GM19043 (cell line): ENCODE measurements at regions not wholly inside any gene's neighbourhood (a gene's known extent, or its start where the extent isn't known, plus 50 kb on each side); places are given as distances from the start of the nearest gene placed in this dataset.
"Not testable (repeated sequence)": the region's sequence is repeated elsewhere in the genome, so short reads cannot be mapped to it uniquely, and the experiment has no call there.

Experiments used
- ATAC-seq: cut with Tn5 transposase; IDR thresholded peaks from one replicate; pipeline ENCODE4 v1.9.1; 2021; ENCODE audit warnings: low read depth; ENCODE audit not compliant: unreplicated experiment

DNA sequence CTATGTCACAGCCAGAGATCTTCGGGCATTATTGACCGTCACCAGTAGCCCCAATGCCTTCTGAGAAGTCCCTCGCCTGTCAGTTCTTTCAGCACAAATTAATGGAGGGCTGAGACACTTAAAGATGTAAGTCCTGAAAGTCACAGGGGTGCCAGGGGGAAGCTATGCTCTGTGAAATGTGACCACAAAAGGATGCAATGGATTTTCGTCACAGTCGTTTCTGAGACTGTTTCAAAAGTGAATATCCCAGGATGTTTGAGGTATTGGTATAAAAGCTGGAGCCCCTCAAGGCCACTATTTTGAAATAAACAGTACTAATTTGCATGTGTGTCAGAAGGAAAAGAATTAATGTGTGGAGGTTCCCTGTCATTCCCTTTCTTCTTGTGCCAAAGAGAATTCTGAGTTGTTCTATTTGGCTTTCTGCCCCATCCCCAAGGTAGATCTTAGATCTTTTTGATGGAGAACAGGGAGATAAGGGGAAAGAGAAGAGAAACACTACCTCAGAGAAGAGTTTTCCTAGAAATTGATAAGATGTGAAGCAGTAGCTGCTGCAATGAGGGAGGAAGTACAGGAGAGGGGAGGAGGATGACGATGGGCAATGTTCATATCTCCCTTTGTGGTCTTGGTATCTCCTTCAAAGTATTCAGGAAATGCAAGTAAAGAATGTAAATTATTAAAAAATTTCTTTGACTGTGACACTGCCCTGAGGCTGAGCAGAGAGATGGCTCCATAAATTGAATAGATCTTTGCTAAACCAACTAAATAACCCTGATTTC is 101.8 kb upstream of the NAP1L1 start:
- ATAC-seq, result no peak

DNA sequence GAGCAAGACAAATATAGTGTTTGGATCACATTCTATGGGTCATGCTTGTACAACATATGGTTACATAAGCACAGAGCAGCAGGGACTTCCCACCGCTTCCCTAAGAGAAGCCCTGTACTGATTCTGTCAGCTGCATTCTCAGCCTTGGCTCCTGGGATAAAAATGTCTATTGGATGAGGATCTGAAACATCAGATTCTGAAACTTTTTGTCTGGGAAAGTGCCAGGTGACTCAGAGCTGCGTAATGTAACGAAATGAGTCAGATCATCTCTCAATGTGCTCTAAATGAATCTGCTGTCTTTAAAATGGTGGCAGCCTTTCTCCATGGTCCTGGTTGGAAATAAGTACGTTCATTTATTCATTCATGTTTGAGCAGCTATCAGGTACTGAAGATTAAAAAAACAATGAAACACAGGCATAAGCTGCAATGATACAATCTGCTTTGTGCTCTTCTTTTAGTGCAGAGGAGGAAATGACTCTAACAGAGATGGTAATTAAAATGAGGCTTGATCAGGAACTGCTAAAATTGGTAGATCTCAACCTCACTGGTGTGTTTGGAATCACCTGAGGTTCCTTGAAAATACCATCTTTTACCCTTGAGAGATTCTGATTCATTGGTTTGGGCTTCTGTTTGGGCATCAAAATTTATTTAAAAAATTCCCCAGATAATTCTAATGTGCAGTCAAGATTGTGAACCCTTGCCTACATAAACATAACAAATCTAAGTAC is 99.1 kb upstream of the NAP1L1 start:
- ATAC-seq, result peak; percentile 92

DNA sequence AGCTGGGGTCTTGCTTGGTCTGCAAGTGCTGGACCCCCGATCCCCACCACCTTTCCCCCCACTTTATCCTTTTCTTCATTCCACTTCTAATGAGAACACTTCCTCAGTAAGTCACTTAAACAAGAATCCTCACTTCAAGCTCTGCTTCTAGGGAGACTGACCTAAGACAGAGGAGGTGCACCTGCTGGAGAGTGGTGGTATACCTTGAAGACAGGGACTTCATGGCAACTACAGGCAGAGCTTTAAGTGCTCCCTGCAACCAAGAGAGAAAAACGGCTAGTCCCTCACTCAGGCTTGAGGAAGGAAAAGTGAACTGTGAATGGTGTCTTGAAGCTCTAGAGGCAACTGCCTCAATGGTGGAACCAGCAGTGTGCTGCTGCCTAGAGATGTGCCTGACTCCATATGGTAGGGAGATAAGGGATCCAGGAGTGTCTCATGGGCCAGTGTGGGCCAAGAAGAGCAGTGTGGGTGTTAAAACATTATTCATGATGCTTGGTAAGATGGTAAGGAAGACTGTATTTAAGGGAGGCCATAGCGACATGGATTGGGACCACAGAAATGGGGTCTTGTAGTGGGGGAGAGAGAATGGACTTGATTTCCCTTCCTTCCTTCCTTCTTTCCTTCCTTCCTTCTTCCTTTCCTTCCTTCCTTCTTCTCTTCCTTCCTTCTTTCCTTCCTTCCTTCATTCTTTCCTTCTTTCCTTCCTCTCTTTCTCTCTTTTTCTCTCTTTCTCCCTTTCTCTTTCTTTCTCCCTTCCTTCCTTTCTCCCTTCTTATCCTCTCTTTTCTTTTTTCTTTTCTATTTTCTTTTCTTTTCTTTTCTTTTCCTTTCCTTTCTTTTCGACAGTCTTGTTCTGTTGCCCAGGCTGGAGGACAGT is 96.2 kb upstream of the NAP1L1 start:
- ATAC-seq, result no peak

DNA sequence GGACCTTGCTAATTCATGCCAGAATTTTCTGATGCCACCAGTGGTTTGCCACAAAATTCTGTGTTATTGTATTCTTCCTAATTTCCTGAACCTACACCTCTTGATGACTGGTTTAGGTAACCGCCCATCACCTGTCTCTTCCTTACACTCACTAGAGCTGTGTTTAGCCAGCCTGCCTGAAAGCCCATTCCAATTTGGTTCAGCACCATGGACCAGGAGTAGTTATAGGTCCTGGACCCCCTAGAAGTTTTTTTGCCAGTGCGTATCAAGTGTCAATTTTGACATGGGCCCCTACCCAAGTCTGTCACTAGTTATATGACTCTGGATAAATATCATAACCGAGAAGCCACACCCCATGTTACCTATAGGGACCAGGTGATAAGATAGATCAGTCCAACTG is 94.0 kb upstream of the NAP1L1 start:
- no peak for ATAC-seq

DNA sequence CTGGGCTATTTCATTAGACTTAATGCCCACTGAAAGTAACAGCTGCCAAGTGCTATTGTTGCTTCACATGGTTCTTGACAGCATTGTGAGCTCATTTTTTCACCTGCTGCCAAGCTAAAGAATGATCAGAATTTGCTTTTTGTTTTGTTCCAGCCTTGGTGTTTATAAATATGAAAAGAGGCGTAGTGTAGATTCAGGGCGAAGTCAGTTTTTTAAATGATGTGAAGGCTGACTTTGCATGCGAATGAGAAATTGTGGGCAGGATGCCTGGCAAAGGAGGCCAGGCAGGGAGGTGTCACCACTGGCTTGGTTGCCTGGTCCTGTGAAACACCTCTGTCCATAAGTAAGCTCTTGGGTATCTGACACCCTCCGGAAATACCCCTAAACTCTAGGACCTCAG is 93.3 kb upstream of the NAP1L1 start:
- ATAC-seq, result no peak

DNA sequence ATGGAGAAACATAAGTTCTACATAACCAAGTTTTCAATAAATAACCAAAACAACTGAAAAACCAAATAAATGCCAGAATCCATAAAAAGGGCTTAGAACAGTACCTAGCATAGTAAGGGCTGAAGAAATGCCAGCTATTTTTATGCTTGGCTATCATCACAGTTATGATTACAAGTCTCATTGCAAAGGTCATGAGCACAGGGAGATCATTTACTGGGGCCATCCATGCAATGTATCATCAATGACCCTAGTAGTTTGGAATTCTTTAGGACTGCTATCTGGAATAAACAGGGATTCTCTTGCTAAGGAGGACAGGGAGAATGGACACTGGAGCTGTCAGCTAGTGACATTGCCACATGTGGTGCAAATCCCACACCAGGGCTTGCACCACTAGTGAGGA is 92.5 kb upstream of the NAP1L1 start:
- ATAC-seq, result no peak

DNA sequence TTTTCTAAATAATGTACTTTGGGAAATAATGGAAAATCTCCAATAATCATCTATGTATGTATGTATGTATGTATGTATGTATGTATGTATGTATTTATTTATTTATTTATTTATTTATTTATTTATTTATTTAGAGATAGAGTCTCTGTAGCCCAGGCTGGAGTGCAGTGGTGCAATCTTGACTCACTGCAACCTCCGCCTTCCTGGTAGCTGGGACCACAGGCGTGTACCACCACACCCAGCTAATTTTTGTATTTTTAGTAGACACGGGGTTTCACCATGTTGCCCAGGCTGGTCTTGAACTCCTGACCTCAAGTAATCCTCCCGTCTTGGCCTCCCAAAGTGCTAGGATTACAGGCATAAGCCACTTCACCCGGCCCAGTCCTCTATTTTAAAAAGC is 91.5 kb upstream of the NAP1L1 start:
- ATAC-seq, result not testable (repeated sequence)

DNA sequence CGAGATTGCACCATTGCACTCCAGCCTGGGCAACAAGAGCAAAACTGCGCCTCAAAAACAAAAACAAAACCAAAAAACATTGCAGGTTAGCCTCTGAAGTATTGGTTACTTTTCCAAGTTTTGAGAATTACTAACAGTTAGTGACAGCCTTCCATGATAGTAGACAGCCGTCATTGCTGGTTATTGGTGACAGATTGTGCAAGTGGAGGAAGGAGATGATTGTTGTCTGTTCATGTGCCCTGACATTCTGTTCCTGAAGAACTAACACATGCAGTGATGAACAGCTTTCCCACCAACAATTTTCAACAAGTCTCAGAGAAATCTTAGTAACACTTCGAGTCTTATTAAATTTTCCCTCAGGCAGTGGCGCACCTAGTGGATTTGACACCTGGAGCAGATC is 89.3 kb upstream of the NAP1L1 start:
- no peak for ATAC-seq

DNA sequence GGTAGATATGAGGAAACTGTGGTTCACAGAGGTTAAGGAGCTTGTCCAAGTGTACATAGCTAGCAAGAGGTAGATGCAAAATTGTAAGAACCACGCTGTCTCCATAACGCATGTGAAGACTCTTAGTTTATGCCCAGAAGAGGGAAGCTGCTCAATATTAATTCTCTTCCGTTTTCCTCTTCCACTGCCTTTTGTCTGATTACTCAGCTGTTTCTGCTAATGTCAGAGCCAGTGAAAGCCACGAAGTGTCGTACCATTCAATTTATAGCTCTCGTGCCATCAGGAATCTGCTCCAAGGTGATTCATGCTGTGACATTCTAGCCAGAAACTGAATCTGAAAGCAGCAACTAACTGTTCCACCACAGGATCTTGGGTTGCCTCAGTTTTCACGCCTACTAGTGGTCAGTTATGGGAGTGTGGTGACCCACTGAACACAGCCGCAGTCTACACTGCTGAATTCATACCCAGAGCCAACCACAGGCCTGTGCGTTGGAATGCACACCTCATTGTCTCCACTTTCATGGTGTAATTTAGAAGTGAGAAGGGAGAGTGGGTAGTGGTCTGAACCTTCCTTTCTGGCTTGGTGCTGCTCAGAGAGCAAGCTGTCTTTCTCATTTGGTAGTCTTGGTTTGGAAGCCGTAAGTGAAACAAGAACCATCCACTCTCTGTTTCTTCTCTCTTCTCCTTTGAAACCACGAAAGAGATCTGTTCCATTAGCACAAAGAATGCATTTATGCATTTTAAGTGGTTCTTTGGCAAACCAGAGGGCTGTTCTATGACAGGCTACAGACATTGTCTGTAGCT is 74.2 kb upstream of the NAP1L1 start:
- ATAC-seq, result peak; percentile 98

DNA sequence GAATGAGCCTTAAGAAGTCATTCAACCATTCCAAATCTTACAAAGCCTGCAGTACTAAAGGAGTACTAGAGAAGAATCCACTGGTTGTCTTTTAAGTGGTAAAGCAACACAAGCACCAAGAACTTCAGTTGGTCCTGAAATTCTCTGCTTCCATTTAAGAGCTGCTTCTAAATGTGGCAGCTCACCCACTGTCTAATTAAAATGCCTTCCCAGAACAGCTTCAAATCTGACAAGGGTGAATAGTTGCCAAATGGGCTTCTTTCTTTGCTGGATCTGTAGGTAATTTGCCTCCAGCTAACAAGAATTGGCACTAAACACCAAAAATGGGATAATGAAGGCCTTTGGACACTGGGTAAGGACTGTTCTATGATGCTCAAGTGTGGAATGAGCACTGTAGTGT is 72.2 kb upstream of the NAP1L1 start:
- no peak for ATAC-seq

DNA sequence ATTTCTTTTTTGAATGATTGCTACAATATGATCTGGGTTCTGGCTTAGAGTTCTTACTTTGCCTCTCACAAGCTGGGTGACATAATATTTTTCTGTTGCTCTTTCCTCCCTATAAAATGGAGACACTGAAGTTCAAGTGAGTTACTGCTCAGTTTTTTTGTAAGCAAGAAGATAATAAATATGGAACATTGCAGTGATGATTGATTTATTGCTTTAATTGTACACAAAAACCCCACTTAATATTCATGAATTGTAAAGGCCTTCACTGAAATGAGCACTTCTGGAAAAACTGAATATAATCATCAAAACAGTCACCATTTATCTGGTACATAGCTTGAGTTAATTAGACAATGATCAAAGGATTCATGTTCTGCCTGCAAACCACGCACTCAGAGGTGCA is 71.8 kb upstream of the NAP1L1 start:
- ATAC-seq, result no peak

DNA sequence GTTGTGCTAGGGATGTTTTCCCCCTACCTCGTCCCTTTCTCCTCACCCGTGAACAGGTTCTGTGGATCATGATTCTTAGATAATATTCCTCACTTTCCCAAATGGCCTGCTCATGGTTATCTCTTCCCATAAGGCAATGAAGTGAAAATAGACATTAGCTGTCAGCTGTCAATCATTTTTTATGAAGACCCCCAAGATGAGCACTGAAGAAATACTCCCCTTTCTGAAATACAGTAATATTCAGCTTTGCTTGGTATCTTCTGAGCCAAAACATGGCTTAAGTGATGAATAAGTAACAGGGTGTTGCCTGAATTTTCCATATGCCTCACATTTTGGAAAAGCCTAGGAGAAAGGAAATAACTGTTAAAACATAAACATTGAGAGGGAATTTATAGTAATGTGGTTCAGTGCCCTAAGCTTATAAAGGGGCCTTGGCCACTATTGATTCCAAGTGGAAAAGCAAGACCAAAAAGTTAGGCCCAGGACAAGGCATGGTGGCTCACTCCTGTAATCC is 70.7 kb upstream of the NAP1L1 start:
- ATAC-seq, result no peak

DNA sequence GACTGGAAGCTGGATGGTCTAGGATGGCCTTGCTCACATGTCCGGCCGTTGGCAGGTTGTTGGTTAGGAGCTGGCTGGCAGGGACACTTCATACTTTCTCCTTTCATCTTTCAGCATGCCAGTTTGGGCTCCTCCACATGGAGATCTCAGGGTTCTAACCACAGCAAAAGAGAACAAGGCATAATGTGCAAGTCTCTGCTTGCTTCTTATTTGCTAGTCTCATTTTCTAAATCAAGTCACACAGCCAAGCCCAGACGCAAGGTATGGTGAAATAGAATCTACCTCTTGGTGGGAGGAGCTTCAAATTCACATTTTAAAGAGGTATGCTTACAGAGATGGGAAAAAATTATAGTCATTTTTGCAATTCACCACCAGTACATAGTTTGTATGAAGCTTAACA is 69.1 kb upstream of the NAP1L1 start:
- ATAC-seq, result no peak

DNA sequence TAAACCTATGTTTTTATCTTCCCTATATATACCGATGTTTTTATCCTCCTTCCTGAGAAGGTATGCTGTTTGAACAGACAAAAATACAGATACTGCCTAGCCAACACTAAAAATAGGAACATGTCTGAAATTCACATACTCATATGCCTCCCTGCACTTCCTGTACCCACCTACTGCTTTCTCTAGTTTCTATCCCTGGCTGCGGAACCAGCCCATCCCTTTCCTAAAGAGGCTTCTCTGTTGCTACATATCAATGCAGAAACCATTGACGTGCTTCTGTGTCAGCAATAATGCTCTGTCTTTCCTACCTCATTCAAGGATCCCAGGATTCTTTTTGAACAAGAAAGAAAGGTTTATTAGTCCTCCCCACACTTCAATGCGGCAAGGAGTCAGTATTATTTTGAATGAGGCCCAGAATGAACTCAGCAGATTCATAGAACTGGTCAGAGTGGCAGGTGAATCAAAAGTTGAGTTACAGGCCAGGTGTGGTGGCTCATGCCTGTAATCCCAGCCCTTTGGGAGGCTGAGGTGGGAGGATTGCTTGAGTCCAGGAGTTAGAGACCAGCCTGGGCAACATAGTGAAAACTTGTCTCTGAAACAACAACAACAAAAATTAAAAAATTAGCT is 67.8 kb upstream of the NAP1L1 start:
- ATAC-seq, result peak; percentile 77

DNA sequence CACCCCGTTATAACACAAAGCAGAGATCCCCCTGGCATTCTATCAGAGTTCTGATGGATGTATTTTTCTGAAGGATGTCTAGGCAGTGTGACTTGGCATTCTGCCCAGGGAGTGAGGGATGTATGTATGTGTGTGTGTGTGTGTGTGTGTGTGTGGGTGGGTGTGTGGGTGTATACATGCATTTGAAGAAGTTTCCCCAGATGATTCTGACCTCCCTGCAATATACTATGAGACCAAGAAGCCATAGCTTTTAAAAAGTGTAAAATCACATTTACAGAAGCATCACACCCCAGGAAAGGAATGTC is 59.7 kb upstream of the NAP1L1 start:
- no peak for ATAC-seq

DNA sequence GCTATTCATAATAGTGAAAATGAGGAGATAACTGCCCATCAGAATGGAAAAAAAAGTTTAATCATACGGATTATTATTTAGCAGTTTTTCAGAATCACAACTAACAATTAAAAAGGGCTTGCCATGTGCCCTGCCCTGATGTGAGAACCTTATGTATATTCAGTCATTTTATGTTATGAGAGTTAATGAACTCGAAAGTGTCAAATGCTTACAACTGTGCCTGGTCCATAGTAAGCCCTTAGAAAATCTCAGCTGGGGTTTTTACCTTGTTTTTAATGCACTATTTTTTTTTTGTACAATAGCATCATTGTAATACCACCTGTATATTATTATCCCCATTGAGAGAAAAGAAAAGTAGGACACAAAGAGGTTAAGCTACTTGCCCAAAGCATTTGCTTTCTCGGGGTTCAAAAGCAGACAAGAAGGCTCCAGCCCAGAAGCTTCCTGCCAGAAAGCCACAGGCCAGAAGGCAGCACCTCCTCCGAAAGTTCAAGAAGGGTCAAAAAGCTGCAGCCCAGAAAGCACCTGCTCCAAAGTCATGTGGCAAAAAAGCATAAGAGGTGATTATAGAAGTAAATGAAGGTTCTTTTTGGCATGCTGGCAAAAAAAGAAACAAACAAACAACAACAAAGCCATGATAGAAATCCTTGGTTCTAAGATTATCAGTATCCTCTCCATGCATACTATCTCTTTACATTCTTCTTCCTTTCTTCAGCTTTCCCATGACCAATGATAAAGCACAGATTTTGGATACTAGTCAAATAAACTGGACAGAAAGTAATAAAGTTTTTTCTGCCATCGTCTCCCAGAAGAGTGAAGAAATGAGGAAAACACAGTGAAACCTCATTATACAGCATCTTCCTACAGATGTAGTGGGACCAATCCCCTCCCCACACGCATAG is 59.1 kb upstream of the NAP1L1 start:
- peak; percentile 99 for ATAC-seq

DNA sequence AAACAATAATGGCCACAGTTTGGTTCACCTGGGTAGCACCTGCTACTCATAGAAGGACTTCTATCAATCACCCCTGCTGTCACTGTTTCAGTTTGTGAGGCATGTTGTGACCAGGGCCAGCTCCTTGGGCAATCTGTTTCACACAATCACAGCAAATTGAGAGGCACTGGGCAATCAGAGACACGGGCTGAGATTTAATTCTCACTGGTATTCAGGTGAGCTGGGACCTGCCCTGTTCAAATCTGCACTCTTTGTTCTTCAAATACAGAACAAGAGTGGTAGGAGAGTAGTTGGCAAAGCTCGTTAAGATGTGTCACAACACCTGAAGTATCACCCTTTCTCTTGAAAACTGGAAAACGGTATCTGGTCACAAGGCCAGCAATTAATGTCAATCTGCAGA is 57.8 kb upstream of the NAP1L1 start:
- no peak for ATAC-seq

DNA sequence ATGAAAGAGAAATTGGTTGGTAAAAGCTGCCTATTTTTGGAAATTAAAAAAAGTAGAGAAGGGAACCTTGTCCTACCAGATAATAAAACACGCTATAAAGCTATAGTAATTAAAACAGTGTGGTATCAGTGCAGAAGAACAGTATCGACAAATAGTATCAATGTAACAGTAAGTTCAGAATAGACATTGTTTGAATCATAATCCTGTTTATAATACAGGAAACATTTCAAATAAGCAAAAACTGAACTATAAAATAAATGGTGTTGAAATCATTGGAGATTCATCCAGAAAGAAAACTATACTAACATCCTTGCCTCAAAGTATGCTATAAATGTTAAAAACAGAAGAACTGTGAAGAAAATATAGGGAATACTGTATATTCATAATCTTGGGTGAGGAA is 54.2 kb upstream of the NAP1L1 start:
- no peak for ATAC-seq

DNA sequence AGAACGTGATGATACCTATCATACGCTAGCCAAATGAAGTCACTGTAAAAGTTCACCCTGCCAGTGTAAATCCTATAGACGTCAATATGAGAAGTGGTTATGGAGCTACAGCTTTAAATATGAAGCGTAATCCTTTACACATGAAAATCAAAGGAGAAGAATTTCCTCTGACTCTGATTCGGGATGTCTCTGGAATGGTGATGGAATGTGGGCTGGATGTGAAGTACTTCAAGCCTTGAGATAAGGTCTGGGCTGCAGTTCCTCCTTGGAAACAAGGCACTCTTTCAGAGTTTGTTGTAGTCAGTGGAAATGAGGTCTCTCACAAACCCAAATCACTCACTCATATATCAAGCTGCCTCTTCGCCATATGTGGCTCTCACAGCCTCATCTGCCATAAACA is 53.1 kb upstream of the NAP1L1 start:
- ATAC-seq, result no peak
